HCT116 (cell line): ENCODE measurements at regions not wholly inside any gene's neighbourhood (a gene's known extent, or its start where the extent isn't known, plus 50 kb on each side); places are given as distances from the start of the nearest gene placed in this dataset.

ENCODE experiments used
- ATAC-seq: fragments of 200-7000 bp; cut with Tn5 transposase; 2 replicates; pipeline ENCODE4 v1.9.1; 2020; ENCODE audit warnings: mild to moderate bottlenecking, moderate library complexity
- BruUV-seq: library from RNA; stranded (reverse); fragments of 400-500 nt; replicated peaks from 2 replicates; lab custom pipeline; 2021; lab: Mats Ljungman, UMichigan
- CTCF ChIA-PET: fragments of 300-600 bp; sonication (Branson Sonifier 250); formaldehyde crosslinking; loops from one replicate; lab custom pipeline; 2021; ENCODE audit warnings: antibody characterized with exemption; lab: Charles Lee
- POLR2A ChIA-PET: fragments of 300-600, 350-600 bp; sonication (Branson Sonifier 250); formaldehyde crosslinking; loops from one replicate; lab custom pipeline; 2021; ENCODE audit warnings: antibody characterized with exemption; lab: Charles Lee
- RAD21 ChIA-PET, 2 experiments: fragments of 300-600 bp; sonication (Branson Sonifier 250); formaldehyde crosslinking; loops; one replicate each; lab custom pipeline; 2023; ENCODE audit warnings: low total read pairs in 2 of 2; ENCODE audit not compliant: uncharacterized antibody in 2 of 2, unreplicated experiment in 2 of 2, low non-redundant PET in 1 of 2; lab: Charles Lee
- DNase-seq: peaks from one replicate; pipeline ENCODE4 v3.0.0-alpha.2; 2010; ENCODE audit warnings: low read depth, low spot score
- H2AFZ ChIP-seq: fragments of 200-600 bp; shearing (Covaris generic), sonication (generic); 2 replicates; pipeline ENCODE4 v1.6.1; 2017; ENCODE audit warnings: low read depth, mixed run types, mixed read lengths, antibody characterized with exemption, low read length; ENCODE audit not compliant: poor library complexity, severe bottlenecking
- H3K27ac ChIP-seq: 2 replicates; pipeline ENCODE4 v1.5.1; 2012; ENCODE audit warnings: low read depth, low read length
- H3K27me3 ChIP-seq: fragments of 200-600 bp; sonication (generic); 2 replicates; pipeline ENCODE4 v1.6.1; 2016; ENCODE audit warnings: mixed run types, low read length, mixed read lengths; ENCODE audit not compliant: insufficient read depth
- H3K36me3 ChIP-seq, 2 experiments: fragments of 200-500 bp in 1 of 2; fragments of 200-600 bp in 1 of 2; sonication (Bioruptor generic) in 1 of 2; sonication (generic) in 1 of 2; 2 replicates each; pipeline versions ENCODE4 v1.5.1 to v1.6.1; 2014 to 2016; ENCODE audit warnings: low read length in 2 of 2, inconsistent platforms in 1 of 2, mixed read lengths in 1 of 2, mixed run types in 1 of 2; ENCODE audit not compliant: insufficient read depth in 2 of 2, control insufficient read depth in 1 of 2
- H3K4me1 ChIP-seq, 2 experiments: fragments of 200-600 bp in 1 of 2; sonication (generic) in 1 of 2; 2 replicates each; pipeline versions ENCODE4 v1.5.1 to v1.6.1; 2012 to 2017; ENCODE audit warnings: low read length in 2 of 2, inconsistent platforms in 1 of 2, mild to moderate bottlenecking in 1 of 2, mixed read lengths in 1 of 2, mixed run types in 1 of 2, moderate library complexity in 1 of 2; ENCODE audit not compliant: insufficient read depth in 2 of 2, control insufficient read depth in 1 of 2
- H3K4me2 ChIP-seq: fragments of 200-600 bp; sonication (generic); 2 replicates; pipeline ENCODE4 v1.6.1; 2017; ENCODE audit warnings: mixed run types, low read length, mixed read lengths
- H3K4me3 ChIP-seq, 2 experiments: fragments of 200-600 bp in 1 of 2; sonication (generic) in 1 of 2; replicated peaks in 1 of 2; 2 replicates each; pipeline ENCODE4 v1.5.1; 2011 to 2016; ENCODE audit warnings: low read length in 2 of 2, control low read depth in 1 of 2, low read depth in 1 of 2, mild to moderate bottlenecking in 1 of 2, mixed read lengths in 1 of 2, mixed run types in 1 of 2
- H3K79me2 ChIP-seq: fragments of 200-600 bp; sonication (generic); 2 replicates; pipeline ENCODE4 v1.6.1; 2017; ENCODE audit warnings: mild to moderate bottlenecking, mixed run types, low read length, moderate library complexity, mixed read lengths; ENCODE audit not compliant: insufficient read depth
- H3K9ac ChIP-seq: fragments of 200-600 bp; sonication (generic); 2 replicates; pipeline ENCODE4 v1.6.1; 2016; ENCODE audit warnings: low read length, mixed read lengths
- H3K9me2 ChIP-seq: fragments of 200-600 bp; sonication (generic), shearing (Covaris generic); 2 replicates; pipeline ENCODE4 v1.6.1; 2017; ENCODE audit warnings: mixed run types, mild to moderate bottlenecking, moderate library complexity; ENCODE audit not compliant: insufficient read depth
- H3K9me3 ChIP-seq, 2 experiments: fragments of 200-500 bp in 1 of 2; fragments of 200-600 bp in 1 of 2; sonication (Bioruptor generic) in 1 of 2; sonication (generic) in 1 of 2; 2 replicates each; pipeline ENCODE4 v1.6.1; 2014 to 2017; ENCODE audit warnings: low read length in 2 of 2, mixed read lengths in 2 of 2, inconsistent platforms in 1 of 2, low read depth in 1 of 2, mild to moderate bottlenecking in 1 of 2, mixed run types in 1 of 2, moderate library complexity in 1 of 2; ENCODE audit not compliant: control insufficient read depth in 1 of 2, insufficient read depth in 1 of 2
- H4K20me1 ChIP-seq: fragments of 200-600 bp; sonication (generic), shearing (Covaris generic); 2 replicates; pipeline ENCODE4 v1.6.1; 2017; ENCODE audit warnings: mixed run types, mild to moderate bottlenecking, moderate library complexity; ENCODE audit not compliant: insufficient read depth
- ATF3 ChIP-seq: IDR thresholded peaks from 2 replicates; pipeline ENCODE4 v1.6.1; 2012
- CBX3 ChIP-seq: IDR thresholded peaks from 2 replicates; pipeline ENCODE4 v1.6.1; 2012; ENCODE audit warnings: low read depth
- CEBPB ChIP-seq: IDR thresholded peaks from 2 replicates; pipeline ENCODE4 v1.6.1; 2012; ENCODE audit warnings: low read depth
- CTCF ChIP-seq, 3 experiments: fragments of 200-600 bp in 1 of 3; sonication (generic) in 1 of 3; IDR thresholded peaks in 2 of 3; conservative IDR thresholded peaks in 1 of 3; 2 replicates each; pipeline ENCODE4 v1.5.1; 2012 to 2017; ENCODE audit warnings: low read depth in 2 of 3, low read length in 2 of 3, antibody characterized with exemption in 1 of 3, borderline replicate concordance in 1 of 3, control low read depth in 1 of 3, mild to moderate bottlenecking in 1 of 3, mixed read lengths in 1 of 3, mixed run types in 1 of 3, moderate library complexity in 1 of 3; ENCODE audit not compliant: insufficient read depth in 1 of 3
- EGR1 ChIP-seq: IDR thresholded peaks from 2 replicates; pipeline ENCODE4 v1.6.1; 2012; ENCODE audit warnings: low read depth
- ELF1 ChIP-seq: IDR thresholded peaks from 2 replicates; pipeline ENCODE4 v1.6.1; 2012; ENCODE audit warnings: low read depth, borderline replicate concordance
- EZH2phosphoT487 ChIP-seq: fragments of 200-600 bp; IDR thresholded peaks from 2 replicates; pipeline ENCODE4 v1.6.1; 2018; ENCODE audit warnings: antibody characterized with exemption, borderline replicate concordance
- JUND ChIP-seq: IDR thresholded peaks from 2 replicates; pipeline ENCODE4 v1.6.1; 2012
- POLR2A ChIP-seq: IDR thresholded peaks from 2 replicates; pipeline ENCODE4 v1.7.0; 2011; ENCODE audit warnings: borderline replicate concordance; ENCODE audit not compliant: insufficient read depth, insufficient read length; ENCODE audit errors: extremely low read depth
- POLR2AphosphoS5 ChIP-seq: IDR thresholded peaks from 2 replicates; pipeline ENCODE4 v1.6.1; 2011; ENCODE audit warnings: mild to moderate bottlenecking, low read depth, low read length, moderate library complexity
- SIN3A ChIP-seq: IDR thresholded peaks from 2 replicates; pipeline ENCODE4 v1.6.1; 2012; ENCODE audit warnings: low read depth
- SP1 ChIP-seq: IDR thresholded peaks from 2 replicates; pipeline ENCODE4 v1.6.1; 2012; ENCODE audit warnings: low read depth
- SRF ChIP-seq: IDR thresholded peaks from 2 replicates; pipeline ENCODE4 v1.6.1; 2012; ENCODE audit warnings: low read depth
- TCF7L2 ChIP-seq: IDR thresholded peaks from 2 replicates; pipeline ENCODE4 v1.7.0; 2011; ENCODE audit warnings: borderline replicate concordance, inconsistent platforms; ENCODE audit not compliant: insufficient read depth, insufficient read length; ENCODE audit errors: extremely low read depth
- YY1 ChIP-seq: IDR thresholded peaks from 2 replicates; pipeline ENCODE4 v1.6.1; 2011; ENCODE audit warnings: low read length, low read depth, moderate library complexity, mild to moderate bottlenecking; ENCODE audit not compliant: insufficient replicate concordance; ENCODE audit errors: extremely low read depth
- ZBTB33 ChIP-seq: IDR thresholded peaks from 2 replicates; pipeline ENCODE4 v1.6.1; 2011; ENCODE audit warnings: mild to moderate bottlenecking, low read length, moderate library complexity; ENCODE audit not compliant: insufficient replicate concordance; ENCODE audit errors: extremely low read depth
- ZFX ChIP-seq: fragments of 450-650 bp; IDR thresholded peaks from 2 replicates; pipeline ENCODE4 v1.6.1; 2017
- ZNF274 ChIP-seq: fragments of 200-500 bp; sonication (Bioruptor generic); IDR thresholded peaks from 2 replicates; pipeline ENCODE4 v1.6.1; 2014; ENCODE audit warnings: mild to moderate bottlenecking, low read depth, low read length, inconsistent platforms
- intact Hi-C: fragments of 100-400 bp; cut with micrococcal nuclease; formaldehyde crosslinking; loops from 2 replicates; pipeline ENCODE4 v1.10.0; 2022

- Histone ChIP-seq H3K9me3 (no peaks in the 10 kb centered on the region), H4K20me1 (no peaks in the 10 kb centered on the region), H3K9me2 (no peaks in the 10 kb centered on the region), H3K9ac (no peak overlapping the region), H3K27ac (no peak overlapping the region), H2AFZ (no peak overlapping the region), H3K27me3 (no peaks in the 10 kb centered on the region), H3K79me2 (no peaks in the 10 kb centered on the region), H3K4me2 (no peak overlapping the region), H3K36me3 (no peaks in the 10 kb centered on the region), H3K4me1 (peaks cover 0 to 9% of the 10 kb centered on the region in 2 experiments; a peak in 2 of 4 replicates), H3K4me3 (no peak overlapping the region)
- ChIA-PET RAD21 (interaction anchor here in 1 of 2 experiments (0.6 kb wide), 1 partner anchor 343 kb away, joined by 5 read pairs; no protein-coding TSS in a partner anchor), CTCF (no interaction called here), POLR2A (no interaction called here)
- intact Hi-C loops: no loop called here
- DNase-seq: no peak
- BruUV-seq: no TSS peak
- ATAC-seq: no peak
- TF ChIP-seq CBX3: no peak
- no peak for TF ChIP-seq SRF
- no peak for TF ChIP-seq ATF3
- TF ChIP-seq JUND: no peak
- TF ChIP-seq YY1: no peak
- TF ChIP-seq CTCF (IDR thresholded peaks at IDR 0.05 in 2 of 3, conservative IDR thresholded peaks at IDR 0.05 in 1 of 3; ENCODE audit: borderline replicate concordance in 1 of 3, insufficient read depth in 1 of 3, low read depth in 2 of 3, low read length in 2 of 3): no peak
- TF ChIP-seq SP1: no peak
- TF ChIP-seq CEBPB: no peak
- TF ChIP-seq ZNF274: no peak
- no peak for TF ChIP-seq SIN3A
- no peak for TF ChIP-seq ZFX
- TF ChIP-seq TCF7L2: no peak
- TF ChIP-seq POLR2AphosphoS5: no peak
- TF ChIP-seq EGR1: no peak
- TF ChIP-seq ELF1: no peak
- TF ChIP-seq ZBTB33: no peak
- TF ChIP-seq EZH2phosphoT487: no peak
- no peak for TF ChIP-seq POLR2A
- TF ChIP-seq, all 23 proteins: peak for 0
Measured at GRCh38 chr12:89943463-89943862, 234.8 kb upstream of the ATP2B1 start.
